ENCODE measurements at regions not wholly inside any gene's neighbourhood (a gene's known extent, or its start where the extent isn't known, plus 50 kb on each side); places are given as distances from the start of the nearest gene placed in this dataset.

GRCh38 chr3:5523125-5523524, 335.6 kb downstream of the EDEM1 start:
- TF ChIP-seq CTCF (IDR thresholded peaks at IDR 0.05) (no peak), POLR2A (IDR thresholded peaks at IDR 0.05) (no peak)
